ENCODE measurements at regions not wholly inside any gene's neighbourhood (a gene's known extent, or its start where the extent isn't known, plus 50 kb on each side); places are given as distances from the start of the nearest gene placed in this dataset.

DNA sequence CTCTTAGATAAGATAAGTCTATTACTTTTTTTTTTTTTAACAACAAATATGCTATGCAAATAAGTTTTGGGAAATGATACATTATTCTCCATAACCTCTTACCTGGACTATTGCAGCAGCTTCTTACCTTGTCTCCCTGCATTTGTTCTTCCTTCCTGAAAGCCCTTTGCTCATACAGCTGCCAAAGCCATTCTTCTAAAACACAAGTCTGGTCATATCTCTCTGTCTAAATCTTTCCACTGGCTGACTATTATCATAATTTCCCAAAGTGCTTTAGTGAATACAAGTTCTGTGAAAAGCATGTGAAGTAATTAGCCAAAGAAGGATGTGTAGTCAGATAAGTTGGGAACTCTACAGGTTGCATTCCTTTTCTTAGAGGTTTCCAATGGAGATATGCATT, 115.4 kb upstream of the CNTLN start:
- ATAC-seq (no peak), DNase-seq (no peak)
- Histone ChIP-seq H3K4me3 (no peak overlapping the region), H3K27ac (no peak overlapping the region), H3K36me3 (no peaks in the 10 kb centered on the region), H3K4me1 (no peaks in the 10 kb centered on the region), H3K27me3 (no peaks in the 10 kb centered on the region), H3K9me3 (peaks cover 0 to 16% (median 6%) of the 10 kb centered on the region in 11 donors)
- intact Hi-C loops (cut with DNase I) = no loop called here
- TF ChIP-seq CTCF (IDR thresholded peaks at IDR 0.05) = no peak

- Histone ChIP-seq H3K27me3 (no peaks in the 10 kb centered on the region), H3K9me3 (peaks cover 0 to 9% (median 0%) of the 10 kb centered on the region in 11 donors), H3K4me1 (no peaks in the 10 kb centered on the region), H3K36me3 (no peaks in the 10 kb centered on the region), H3K4me3 (no peak overlapping the region), H3K27ac (no peak overlapping the region)
- ATAC-seq (no peak), DNase-seq (no peak)
- 81 to 82% methylated on average over 3 of the region's 3 CpGs for WGBS, 2 donors
- intact Hi-C loops (cut with DNase I) = no loop called here
- no peak for TF ChIP-seq CTCF (IDR thresholded peaks at IDR 0.05)
These were observed 116.2 kb upstream of the CNTLN start for GRCh38 chr9:17018540-17019196.

DNA sequence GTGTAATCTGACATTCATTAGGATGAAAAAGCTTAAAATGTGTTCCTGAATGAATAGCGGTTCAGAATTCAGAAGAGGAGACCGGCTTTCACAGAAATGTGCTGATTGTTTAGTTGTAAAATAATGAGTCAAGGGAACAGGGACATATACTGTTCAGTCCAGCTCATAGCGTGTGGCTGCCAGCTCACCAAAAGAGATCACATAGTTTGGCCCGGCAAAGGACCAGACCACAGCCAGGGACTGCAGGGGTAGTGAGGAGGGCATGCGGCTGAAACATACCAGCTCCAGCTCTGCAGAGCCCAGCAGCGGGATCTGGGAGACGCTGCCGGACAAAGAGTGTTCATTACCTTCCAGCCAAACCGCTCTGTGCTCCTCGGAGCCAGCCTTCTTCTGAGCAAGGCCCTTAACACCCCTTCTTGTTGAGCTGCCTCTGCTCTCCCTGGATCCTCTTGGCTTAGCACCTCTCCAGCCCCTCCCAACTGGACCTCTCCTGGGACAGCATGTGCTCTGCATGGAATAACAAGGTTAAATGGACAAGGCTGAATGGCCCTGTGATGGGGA, 116.8 kb upstream of the CNTLN start:
- no peak for TF ChIP-seq CTCF (IDR thresholded peaks at IDR 0.05)
- Histone ChIP-seq H3K27me3 (no peaks in the 10 kb centered on the region), H3K36me3 (no peaks in the 10 kb centered on the region), H3K4me1 (no peaks in the 10 kb centered on the region), H3K9me3 (peaks cover 0 to 2% (median 0%) of the 10 kb centered on the region in 11 donors), H3K27ac (no peak overlapping the region), H3K4me3 (no peak overlapping the region)
- WGBS, 2 donors = 85 to 88% methylated on average over 10 of the region's 10 CpGs
- peak; percentile 13 to 27 for DNase-seq
- peak in 6 of 8 donors; percentile 47 to 73 (median 70) for ATAC-seq
- intact Hi-C loops (cut with DNase I) = no loop called here

- DNase-seq (no peak), ATAC-seq (no peak)
- Histone ChIP-seq H3K4me3 (no peak overlapping the region), H3K36me3 (no peaks in the 10 kb centered on the region), H3K9me3 (no peaks in the 10 kb centered on the region), H3K27ac (no peak overlapping the region), H3K4me1 (no peaks in the 10 kb centered on the region), H3K27me3 (no peaks in the 10 kb centered on the region)
- WGBS, 2 donors = 81 to 86% methylated on average over 3 of the region's 3 CpGs
- intact Hi-C loops (cut with DNase I) = no loop called here
- no peak for TF ChIP-seq CTCF (IDR thresholded peaks at IDR 0.05)
These were observed 120.9 kb upstream of the CNTLN start for GRCh38 chr9:17013891-17014290.

Measured in heart right ventricle (tissue), 16 donors.